ENCODE measurements at regions not wholly inside any gene's neighbourhood (a gene's known extent, or its start where the extent isn't known, plus 50 kb on each side); places are given as distances from the start of the nearest gene placed in this dataset.

DNA sequence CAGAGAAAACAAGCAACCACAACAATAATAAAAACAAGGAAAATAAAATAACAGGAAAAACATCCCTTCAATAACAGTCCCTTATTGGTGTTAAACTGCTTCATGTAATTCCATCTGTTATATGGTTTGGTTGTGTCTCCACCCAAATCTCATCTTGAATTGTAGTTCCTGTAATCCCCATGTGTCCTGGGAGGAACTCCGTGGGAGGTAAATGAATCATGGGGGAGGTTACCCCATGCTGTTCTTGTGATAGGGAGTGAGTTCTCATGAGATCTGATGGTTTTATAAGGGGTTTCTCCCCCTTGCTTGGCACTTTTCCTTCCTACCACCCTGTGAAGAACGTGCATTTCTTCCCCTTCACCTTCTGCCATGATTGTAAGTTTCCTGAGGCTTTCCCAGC lies 369.8 kb downstream of the TMEM232 start:
- DNase-seq (ENCODE audit: low spot score): peak; percentile 23

DNA sequence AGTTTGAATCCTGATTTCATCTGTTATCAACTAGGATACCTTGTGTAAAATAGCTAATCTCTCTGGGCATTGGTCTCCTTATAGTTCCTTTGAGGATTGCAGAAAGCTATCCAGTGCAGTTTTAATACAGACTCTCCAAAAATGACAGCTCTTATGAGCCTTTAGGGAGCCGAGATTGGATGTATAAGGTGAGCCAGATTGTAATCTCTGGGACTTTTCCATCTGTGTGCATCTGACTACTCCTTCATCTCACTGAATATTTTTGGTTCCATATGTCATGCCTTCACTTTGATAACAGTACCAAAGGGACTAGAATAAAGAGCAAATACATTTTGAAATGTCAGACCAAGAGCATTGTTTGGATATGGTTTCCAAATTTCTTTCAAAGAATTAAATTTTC lies 367.2 kb downstream of the TMEM232 start:
- no peak for DNase-seq (ENCODE audit: low spot score)

DNA sequence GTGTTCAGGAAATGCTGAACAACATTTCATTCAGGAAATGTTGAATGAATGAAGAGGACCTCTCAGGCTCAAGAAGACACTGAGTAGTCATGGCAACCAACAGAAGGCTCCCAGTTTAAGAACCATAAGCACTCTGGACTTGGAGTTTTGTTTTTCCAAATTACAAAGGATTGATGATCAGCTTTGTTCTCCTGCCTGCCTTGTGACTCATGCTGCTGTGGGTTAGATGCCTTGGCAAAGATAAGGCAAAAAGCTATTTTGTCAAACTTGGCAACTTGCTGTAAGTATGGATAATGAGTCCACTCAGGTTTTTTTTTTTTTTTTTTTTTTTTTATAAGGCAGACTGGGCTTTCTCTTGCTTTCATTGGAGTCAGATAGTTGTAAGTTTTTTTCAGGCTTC lies 365.0 kb downstream of the TMEM232 start:
- peak; percentile 53 for DNase-seq (ENCODE audit: low spot score)

DNA sequence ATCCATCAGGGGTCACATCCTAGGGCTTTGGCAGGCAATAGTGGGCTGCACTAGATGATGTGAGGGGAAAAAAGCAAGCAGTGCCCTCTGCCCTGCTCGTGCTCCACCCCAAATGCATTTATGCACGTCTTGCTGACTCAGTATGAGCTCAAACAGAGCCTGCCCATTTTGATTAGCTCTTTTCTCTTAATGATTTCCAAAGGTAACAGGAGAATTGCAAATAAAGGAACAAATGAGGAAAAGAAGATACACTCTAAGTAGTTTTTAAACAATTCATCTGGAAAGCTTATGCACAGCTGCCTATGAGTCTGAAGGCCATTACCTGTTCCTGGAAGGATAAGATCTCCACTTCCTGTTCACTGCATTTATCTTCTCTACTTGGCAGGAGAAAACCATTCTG lies 364.2 kb downstream of the TMEM232 start:
- peak; percentile 54 for DNase-seq (ENCODE audit: low spot score)

DNA sequence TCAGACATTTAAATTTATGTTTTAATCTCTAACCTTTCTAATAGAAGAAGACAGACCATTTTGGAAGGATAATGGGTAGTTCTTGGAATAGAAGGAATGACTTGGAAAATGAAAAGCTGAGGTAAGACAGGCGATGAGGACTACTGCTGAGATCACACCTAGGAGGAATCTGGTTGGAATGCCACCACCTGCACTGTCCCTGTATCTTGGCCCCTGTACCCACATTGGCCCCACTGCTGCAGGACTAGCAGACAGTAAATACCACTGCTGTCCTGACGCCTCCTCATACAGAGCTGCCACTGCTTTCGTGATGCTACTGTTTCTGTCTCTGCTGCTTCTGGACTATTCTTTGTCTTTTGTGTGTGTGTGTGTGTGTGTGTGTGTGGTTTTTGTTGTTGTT lies 359.8 kb downstream of the TMEM232 start:
- DNase-seq (ENCODE audit: low spot score): no peak
